ENCODE measurements at regions not wholly inside any gene's neighbourhood (a gene's known extent, or its start where the extent isn't known, plus 50 kb on each side); places are given as distances from the start of the nearest gene placed in this dataset.
A peak's percentile ranks its signal among the peaks of the same experiment; 100 is the strongest.

GRCh38 chr7:142359694-142360279 is 101.9 kb upstream of the PRSS58 start:
- 63 to 69% methylated on average over 8 of the region's 8 CpGs for WGBS, 2 donors
- no peak for DNase-seq

GRCh38 chr7:142357953-142358520 is 100.2 kb upstream of the PRSS58 start:
- no peak overlapping the region for H3K27ac ChIP-seq
- no peak for DNase-seq
- H3K36me3 ChIP-seq = no peaks in the 10 kb centered on the region
- ATAC-seq (ENCODE audit: low FRiP score in 2 of 2) = peak; percentile 45 to 85
- TF ChIP-seq POLR2AphosphoS5 (IDR thresholded peaks at IDR 0.05) (no peak), CTCF (IDR thresholded peaks at IDR 0.05) (peak in 5 of 6 experiments; percentile 35 to 55 (median 44)), EP300 (IDR thresholded peaks at IDR 0.05) (no peak)
- H3K9me3 ChIP-seq = no peaks in the 10 kb centered on the region
- H3K27me3 ChIP-seq = no peaks in the 10 kb centered on the region
- 3 to 25% methylated on average over 2 of the region's 2 CpGs for WGBS, 2 donors
- H3K4me1 ChIP-seq = peaks cover 0 to 4% (median 0%) of the 10 kb centered on the region in 4 donors
- H3K4me3 ChIP-seq = no peak overlapping the region

More at GRCh38 chr7:142359694-142360279, 101.9 kb upstream of the PRSS58 start:
- TF ChIP-seq POLR2A (IDR thresholded peaks at IDR 0.05) = no peak
- no peak for TF ChIP-seq POLR2AphosphoS5 (IDR thresholded peaks at IDR 0.05)
- TF ChIP-seq CTCF (IDR thresholded peaks at IDR 0.05) = no peak
- no peak for TF ChIP-seq EP300 (IDR thresholded peaks at IDR 0.05)
- Histone ChIP-seq H3K4me1 (peaks cover 0 to 4% (median 0%) of the 10 kb centered on the region in 4 donors), H3K27me3 (no peaks in the 10 kb centered on the region), H3K27ac (no peak overlapping the region), H3K9me3 (no peaks in the 10 kb centered on the region), H3K36me3 (no peaks in the 10 kb centered on the region), H3K4me3 (no peak overlapping the region)
- ATAC-seq (ENCODE audit: low FRiP score in 2 of 2) = peak in 1 of 2 donors; percentile 36

GRCh38 chr7:142356166-142356565 is 98.3 kb upstream of the PRSS58 start:
- no peak overlapping the region for H3K27ac ChIP-seq
- DNase-seq (no peak), ATAC-seq (ENCODE audit: low FRiP score in 2 of 2) (no peak)
- TF ChIP-seq EP300 (IDR thresholded peaks at IDR 0.05) (no peak), POLR2AphosphoS5 (IDR thresholded peaks at IDR 0.05) (no peak), POLR2A (IDR thresholded peaks at IDR 0.05) (no peak), CTCF (IDR thresholded peaks at IDR 0.05) (no peak)
- H3K27me3 ChIP-seq = no peaks in the 10 kb centered on the region
- H3K9me3 ChIP-seq = no peaks in the 10 kb centered on the region
- 42 to 62% methylated on average over 4 of the region's 4 CpGs for WGBS, 2 donors
- H3K36me3 ChIP-seq = no peaks in the 10 kb centered on the region
- H3K4me3 ChIP-seq = no peak overlapping the region
- H3K4me1 ChIP-seq = peaks cover 0 to 4% (median 0%) of the 10 kb centered on the region in 4 donors

GRCh38 chr7:142355328-142355727 is 97.5 kb upstream of the PRSS58 start:
- Histone ChIP-seq H3K27ac (no peak overlapping the region), H3K27me3 (no peaks in the 10 kb centered on the region), H3K4me3 (no peak overlapping the region), H3K4me1 (peaks cover 0 to 4% (median 0%) of the 10 kb centered on the region in 4 donors), H3K9me3 (no peaks in the 10 kb centered on the region), H3K36me3 (no peaks in the 10 kb centered on the region)
- ATAC-seq (ENCODE audit: low FRiP score in 2 of 2) (no peak), DNase-seq (no peak)
- no peak for TF ChIP-seq CTCF (IDR thresholded peaks at IDR 0.05)
- 52 to 60% methylated on average over 3 of the region's 3 CpGs for WGBS, 2 donors

Data from upper lobe of left lung (tissue), 6 donors.